ENCODE measurements at regions not wholly inside any gene's neighbourhood (a gene's known extent, or its start where the extent isn't known, plus 50 kb on each side); places are given as distances from the start of the nearest gene placed in this dataset.
A peak's percentile ranks its signal among the peaks of the same experiment; 100 is the strongest.

DNA sequence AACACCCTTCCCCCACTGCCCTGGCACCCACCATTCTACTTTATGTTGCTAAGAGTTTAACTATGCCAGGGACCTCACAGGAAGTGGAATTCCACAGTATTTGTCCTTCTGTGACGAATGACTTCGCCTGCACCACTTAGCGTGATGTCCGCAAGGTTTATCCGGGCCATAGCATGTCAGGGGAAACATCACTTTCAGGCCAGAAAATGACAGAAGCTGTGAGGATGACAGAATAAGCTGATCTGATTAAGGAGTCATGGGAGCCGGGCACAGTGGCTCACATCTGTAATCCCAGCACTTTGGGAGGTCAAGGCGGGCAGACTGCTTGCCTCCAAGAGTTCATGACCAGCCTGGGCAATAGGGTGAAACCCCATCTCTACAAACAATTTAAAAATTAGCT, 248.8 kb downstream of the EIPR1 start:
- H3K27me3 ChIP-seq (ENCODE audit: control insufficient read depth, insufficient read depth, low read length): peaks cover 11% of the 10 kb centered on the region
- DNase-seq: no peak
- H3K9me3 ChIP-seq (replicated peaks; ENCODE audit: control insufficient read depth, low read depth, low read length): no peaks in the 10 kb centered on the region
- no peak overlapping the region for H3K4me3 ChIP-seq (ENCODE audit: low read length)
- H3K27ac ChIP-seq (ENCODE audit: low read length): no peak overlapping the region
- WGBS (ENCODE audit: insufficient coverage): 85% methylated on average over 5 of the region's 7 CpGs
- H3K36me3 ChIP-seq (ENCODE audit: control insufficient read depth, insufficient read depth, low read length): no peaks in the 10 kb centered on the region
- peaks cover 38% of the 10 kb centered on the region for H3K4me1 ChIP-seq (ENCODE audit: control insufficient read depth, insufficient read depth, low read length)

DNA sequence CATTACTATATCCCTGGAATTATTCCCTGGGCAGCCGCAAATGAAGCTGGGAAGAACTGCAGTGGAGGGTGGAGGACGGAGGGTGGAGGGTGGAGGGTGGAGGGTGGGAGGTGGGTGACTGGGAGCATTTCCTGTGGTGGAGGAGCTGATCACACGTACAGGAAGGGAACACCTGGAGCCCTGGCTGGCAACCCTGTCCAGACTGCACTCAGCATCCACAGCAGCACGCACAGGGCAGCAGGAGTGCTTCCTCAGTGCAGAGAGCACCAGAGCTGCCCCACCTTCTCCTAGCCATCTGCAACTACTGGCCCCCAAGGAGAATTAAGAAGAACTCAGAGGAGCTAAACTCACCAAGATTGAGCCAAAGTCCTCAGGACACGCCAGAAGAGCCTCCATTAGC, 249.9 kb downstream of the EIPR1 start:
- no peak overlapping the region for H3K4me3 ChIP-seq (ENCODE audit: low read length)
- DNase-seq: peak; percentile 32
- WGBS (ENCODE audit: insufficient coverage): 12% methylated on average over 2 of the region's 5 CpGs
- H3K36me3 ChIP-seq (ENCODE audit: control insufficient read depth, insufficient read depth, low read length): no peaks in the 10 kb centered on the region
- H3K27ac ChIP-seq (ENCODE audit: low read length): no peak overlapping the region
- H3K4me1 ChIP-seq (ENCODE audit: control insufficient read depth, insufficient read depth, low read length): peaks cover 38% of the 10 kb centered on the region
- H3K27me3 ChIP-seq (ENCODE audit: control insufficient read depth, insufficient read depth, low read length): peaks cover 11% of the 10 kb centered on the region
- H3K9me3 ChIP-seq (replicated peaks; ENCODE audit: control insufficient read depth, low read depth, low read length): no peaks in the 10 kb centered on the region

DNA sequence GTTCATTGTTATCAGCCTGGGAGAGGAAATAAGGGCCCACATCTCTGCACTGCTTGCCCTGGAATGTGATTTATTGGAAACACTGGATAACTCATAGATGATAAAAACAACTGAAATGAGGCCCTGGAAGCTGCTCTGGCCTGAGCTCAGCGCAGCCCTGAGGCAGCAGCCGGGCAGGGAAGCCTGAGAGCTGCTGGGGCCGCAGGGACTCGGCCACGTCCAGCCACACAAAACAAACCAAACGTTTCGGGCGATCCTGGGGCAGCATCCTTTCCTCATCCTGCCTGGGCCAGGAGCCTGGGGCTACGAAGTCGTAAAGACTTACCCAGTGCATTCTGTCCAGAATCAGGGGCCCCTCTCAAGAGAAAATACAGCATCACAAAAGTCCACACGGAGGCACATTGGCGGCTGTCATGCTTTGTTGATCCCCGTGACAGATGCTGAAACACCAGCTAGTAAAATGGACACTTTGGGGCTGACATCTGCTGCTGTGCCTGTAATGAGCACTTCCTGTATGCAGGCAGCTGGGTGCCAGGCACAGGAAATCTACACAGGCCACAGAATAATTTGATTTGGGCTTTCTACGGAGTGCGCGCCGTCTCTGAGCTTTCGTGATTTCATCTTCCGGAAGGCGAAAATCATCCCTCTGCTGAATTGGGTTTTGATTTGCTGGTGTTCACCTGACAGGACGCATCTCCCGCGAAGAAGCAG, 250.6 kb downstream of the EIPR1 start:
- WGBS (ENCODE audit: insufficient coverage): 27% methylated on average over 22 of the region's 23 CpGs
- Histone ChIP-seq H3K27me3 (ENCODE audit: control insufficient read depth, insufficient read depth, low read length) (peaks cover 7% of the 10 kb centered on the region), H3K36me3 (ENCODE audit: control insufficient read depth, insufficient read depth, low read length) (no peaks in the 10 kb centered on the region), H3K9me3 (replicated peaks; ENCODE audit: control insufficient read depth, low read depth, low read length) (no peaks in the 10 kb centered on the region), H3K27ac (ENCODE audit: low read length) (peak overlapping the region; percentile 65), H3K4me1 (ENCODE audit: control insufficient read depth, insufficient read depth, low read length) (peaks cover 38% of the 10 kb centered on the region), H3K4me3 (ENCODE audit: low read length) (no peak overlapping the region)
- peak; percentile 71 for DNase-seq

DNA sequence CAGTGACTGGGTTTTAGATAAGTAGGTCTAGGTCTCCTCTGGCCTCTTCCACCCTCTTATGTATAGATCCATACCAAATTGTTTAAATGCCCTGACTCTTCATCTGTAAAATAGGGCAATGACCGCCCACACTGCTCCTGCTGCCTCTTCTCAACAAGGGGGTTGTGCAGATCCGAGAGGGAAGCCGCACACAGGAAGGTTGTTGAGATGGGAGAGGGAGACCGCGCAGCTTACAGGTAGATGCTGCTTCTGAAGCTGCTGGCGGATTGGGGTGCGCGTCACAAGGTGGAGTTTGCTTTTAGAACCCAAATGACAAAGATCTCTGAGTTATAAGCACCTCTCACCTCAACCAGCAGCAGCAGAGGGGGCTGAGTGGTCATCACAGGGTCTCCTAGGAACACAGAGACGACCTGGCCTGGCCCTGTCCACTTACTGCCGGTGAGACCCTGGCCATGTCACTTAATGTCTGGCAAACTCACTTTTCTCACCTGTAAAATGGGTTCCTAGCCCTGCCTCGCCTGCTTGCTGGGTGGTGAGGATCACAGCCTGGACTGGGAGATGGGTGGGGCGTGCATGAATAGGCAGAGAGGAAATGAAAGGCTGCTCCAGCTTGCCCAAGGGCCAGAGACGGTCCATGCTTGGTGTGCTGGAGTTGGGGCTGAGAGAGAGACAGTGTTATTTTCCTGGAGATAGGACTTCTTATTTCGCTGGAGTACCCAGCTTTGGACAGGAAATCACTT, 251.3 kb downstream of the EIPR1 start:
- Histone ChIP-seq H3K27ac (ENCODE audit: low read length) (no peak overlapping the region), H3K27me3 (ENCODE audit: control insufficient read depth, insufficient read depth, low read length) (peaks cover 7% of the 10 kb centered on the region), H3K9me3 (replicated peaks; ENCODE audit: control insufficient read depth, low read depth, low read length) (peaks cover 2% of the 10 kb centered on the region), H3K4me1 (ENCODE audit: control insufficient read depth, insufficient read depth, low read length) (peaks cover 38% of the 10 kb centered on the region), H3K4me3 (ENCODE audit: low read length) (no peak overlapping the region), H3K36me3 (ENCODE audit: control insufficient read depth, insufficient read depth, low read length) (no peaks in the 10 kb centered on the region)
- 87% methylated on average over 7 of the region's 14 CpGs for WGBS (ENCODE audit: insufficient coverage)
- no peak for DNase-seq

DNA sequence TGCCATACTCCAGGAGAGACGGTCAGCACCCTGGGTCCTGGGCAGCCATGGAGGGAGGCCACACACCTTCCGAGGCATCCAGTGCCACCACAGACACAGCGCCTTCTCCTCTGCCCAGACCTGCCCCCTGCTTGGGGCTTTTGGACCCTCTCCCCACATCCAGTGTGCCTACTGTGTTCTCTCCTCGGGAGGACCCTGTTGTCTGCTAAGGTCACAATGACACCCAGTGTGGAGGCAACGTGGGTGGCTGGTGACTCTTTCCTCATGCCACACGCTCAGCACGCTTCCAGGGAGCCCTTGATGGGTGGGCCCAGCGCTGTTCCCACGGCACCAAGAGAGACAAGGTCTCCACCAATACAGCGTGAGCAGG, 251.9 kb downstream of the EIPR1 start:
- H3K27ac ChIP-seq (ENCODE audit: low read length): no peak overlapping the region
- H3K27me3 ChIP-seq (ENCODE audit: control insufficient read depth, insufficient read depth, low read length): peaks cover 7% of the 10 kb centered on the region
- H3K4me1 ChIP-seq (ENCODE audit: control insufficient read depth, insufficient read depth, low read length): peaks cover 38% of the 10 kb centered on the region
- no peak overlapping the region for H3K4me3 ChIP-seq (ENCODE audit: low read length)
- H3K36me3 ChIP-seq (ENCODE audit: control insufficient read depth, insufficient read depth, low read length): no peaks in the 10 kb centered on the region
- no peak for DNase-seq
- WGBS (ENCODE audit: insufficient coverage): 90% methylated on average over 4 of the region's 10 CpGs
- H3K9me3 ChIP-seq (replicated peaks; ENCODE audit: control insufficient read depth, low read depth, low read length): peaks cover 2% of the 10 kb centered on the region

DNA sequence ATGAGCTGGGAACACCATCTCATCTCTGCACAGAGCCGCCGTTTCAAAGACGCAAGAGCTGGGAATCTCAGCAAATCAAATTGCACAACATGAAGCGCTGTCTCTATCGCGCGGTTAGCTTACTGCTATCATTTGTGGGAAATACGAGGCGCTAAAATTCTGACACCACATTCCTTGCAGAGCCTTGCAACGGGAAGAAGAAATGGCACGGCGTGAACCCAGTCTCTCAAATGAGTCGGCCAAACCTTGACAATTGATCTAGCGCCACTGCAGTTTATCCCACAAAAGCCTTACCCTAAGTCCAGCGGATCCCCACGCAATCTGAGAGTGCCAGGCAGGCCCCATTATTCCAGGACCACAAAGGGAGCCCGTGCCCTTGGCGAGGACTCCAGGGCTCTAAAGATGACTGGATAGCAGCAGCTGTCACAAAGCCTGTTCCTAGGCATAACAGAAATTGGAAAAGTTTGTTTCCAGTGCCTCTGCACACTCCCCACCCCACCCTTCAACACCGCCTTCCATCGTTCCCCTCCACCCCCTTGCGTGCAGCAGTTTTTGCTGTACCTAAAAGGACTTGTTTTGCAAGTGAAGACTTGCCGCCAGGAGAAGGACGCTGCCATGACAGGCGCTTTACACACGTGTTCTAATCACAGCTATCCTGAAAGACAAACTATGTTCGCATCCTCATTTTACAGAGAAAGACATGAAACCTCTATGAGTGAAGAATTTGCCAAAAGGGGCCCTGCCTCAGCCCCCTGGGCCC, 252.4 kb downstream of the EIPR1 start:
- peaks cover 38% of the 10 kb centered on the region for H3K4me1 ChIP-seq (ENCODE audit: control insufficient read depth, insufficient read depth, low read length)
- DNase-seq: peak; percentile 66
- no peak overlapping the region for H3K4me3 ChIP-seq (ENCODE audit: low read length)
- peaks cover 2% of the 10 kb centered on the region for H3K9me3 ChIP-seq (replicated peaks; ENCODE audit: control insufficient read depth, low read depth, low read length)
- H3K27ac ChIP-seq (ENCODE audit: low read length): peak overlapping the region; percentile 11
- WGBS (ENCODE audit: insufficient coverage): 60% methylated on average over 23 of the region's 26 CpGs
- H3K36me3 ChIP-seq (ENCODE audit: control insufficient read depth, insufficient read depth, low read length): no peaks in the 10 kb centered on the region
- H3K27me3 ChIP-seq (ENCODE audit: control insufficient read depth, insufficient read depth, low read length): peaks cover 3% of the 10 kb centered on the region

DNA sequence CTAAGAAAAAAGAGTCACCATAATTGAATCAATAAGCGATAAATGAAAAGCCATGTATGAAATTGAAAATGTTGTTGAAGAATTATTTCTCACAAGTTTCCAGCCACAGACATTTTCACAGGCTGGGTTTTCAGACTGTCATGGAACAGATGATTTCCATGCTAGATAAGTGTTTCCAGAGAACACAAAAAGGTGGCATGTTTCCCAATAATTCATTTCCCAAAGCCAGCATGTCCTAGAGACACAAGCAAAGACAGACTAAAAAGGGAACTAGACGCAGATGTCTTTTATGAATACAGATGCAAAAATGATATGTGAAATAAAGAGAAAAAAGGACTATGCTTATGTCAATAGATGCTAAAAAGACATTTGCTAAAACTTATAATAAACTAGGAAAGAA, 255.1 kb downstream of the EIPR1 start:
- no peak overlapping the region for H3K27ac ChIP-seq (ENCODE audit: low read length)
- H3K27me3 ChIP-seq (ENCODE audit: control insufficient read depth, insufficient read depth, low read length): no peaks in the 10 kb centered on the region
- DNase-seq: peak; percentile 84
- WGBS (ENCODE audit: insufficient coverage): no CpG with 5 or more reads among the region's 2 CpGs
- peaks cover 26% of the 10 kb centered on the region for H3K4me1 ChIP-seq (ENCODE audit: control insufficient read depth, insufficient read depth, low read length)
- H3K36me3 ChIP-seq (ENCODE audit: control insufficient read depth, insufficient read depth, low read length): no peaks in the 10 kb centered on the region
- H3K9me3 ChIP-seq (replicated peaks; ENCODE audit: control insufficient read depth, low read depth, low read length): peaks cover 2% of the 10 kb centered on the region
- no peak overlapping the region for H3K4me3 ChIP-seq (ENCODE audit: low read length)

DNA sequence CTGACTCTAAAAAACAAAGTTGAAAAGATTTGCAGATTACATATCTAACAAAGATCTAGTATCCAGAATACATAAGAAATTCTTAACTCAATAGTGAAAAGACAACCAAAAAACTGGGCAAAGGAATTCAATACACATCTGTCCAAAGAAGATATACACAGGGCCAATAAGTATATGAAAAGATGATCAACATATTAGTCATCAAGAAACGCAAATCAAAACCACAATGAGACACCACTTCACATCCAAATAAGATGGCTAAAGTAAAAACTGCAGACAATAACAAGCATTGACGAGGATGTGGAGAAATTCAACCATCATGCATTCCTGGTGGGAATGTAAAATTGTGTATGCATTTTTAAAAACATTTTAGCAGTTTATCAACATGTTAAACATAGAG, 256.0 kb downstream of the EIPR1 start:
- Histone ChIP-seq H3K36me3 (ENCODE audit: control insufficient read depth, insufficient read depth, low read length) (no peaks in the 10 kb centered on the region), H3K4me1 (ENCODE audit: control insufficient read depth, insufficient read depth, low read length) (peaks cover 17% of the 10 kb centered on the region), H3K27ac (ENCODE audit: low read length) (no peak overlapping the region), H3K27me3 (ENCODE audit: control insufficient read depth, insufficient read depth, low read length) (no peaks in the 10 kb centered on the region), H3K4me3 (ENCODE audit: low read length) (no peak overlapping the region), H3K9me3 (replicated peaks; ENCODE audit: control insufficient read depth, low read depth, low read length) (peaks cover 2% of the 10 kb centered on the region)
- no peak for DNase-seq
- WGBS (ENCODE audit: insufficient coverage): no CpG with 5 or more reads among the region's 2 CpGs

DNA sequence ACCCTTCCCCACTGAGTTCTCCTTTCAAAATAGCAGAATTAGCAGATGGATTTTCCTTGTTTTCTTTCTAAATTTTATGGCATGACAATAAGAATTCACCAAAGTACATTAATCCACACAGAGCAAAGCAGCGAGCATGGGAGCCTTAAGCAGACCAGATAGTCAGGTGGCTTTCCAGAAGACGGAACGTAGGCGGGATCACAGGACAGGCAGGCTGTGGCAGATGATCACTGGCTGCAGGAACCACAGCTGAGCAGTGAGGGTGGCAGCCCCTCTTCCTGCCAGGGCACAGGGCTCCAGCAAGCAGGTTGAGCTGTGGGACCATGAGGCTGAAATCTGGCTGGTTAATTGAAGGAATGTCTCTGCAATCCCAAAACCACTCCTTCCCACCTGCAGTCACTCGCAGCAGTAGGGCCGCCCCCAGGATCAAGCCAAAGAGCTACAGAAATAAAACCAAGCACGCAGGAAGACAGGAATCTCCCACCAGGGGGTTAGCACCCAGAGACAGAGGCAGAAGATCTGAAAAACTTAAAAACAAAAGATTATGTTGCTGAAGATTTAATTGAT, 259.9 kb downstream of the EIPR1 start:
- Histone ChIP-seq H3K36me3 (ENCODE audit: control insufficient read depth, insufficient read depth, low read length) (no peaks in the 10 kb centered on the region), H3K9me3 (replicated peaks; ENCODE audit: control insufficient read depth, low read depth, low read length) (peaks cover 2% of the 10 kb centered on the region), H3K4me3 (ENCODE audit: low read length) (no peak overlapping the region), H3K27me3 (ENCODE audit: control insufficient read depth, insufficient read depth, low read length) (no peaks in the 10 kb centered on the region), H3K27ac (ENCODE audit: low read length) (no peak overlapping the region), H3K4me1 (ENCODE audit: control insufficient read depth, insufficient read depth, low read length) (peaks cover 11% of the 10 kb centered on the region)
- no peak for DNase-seq
- 46% methylated on average over 4 of the region's 7 CpGs for WGBS (ENCODE audit: insufficient coverage)

DNA sequence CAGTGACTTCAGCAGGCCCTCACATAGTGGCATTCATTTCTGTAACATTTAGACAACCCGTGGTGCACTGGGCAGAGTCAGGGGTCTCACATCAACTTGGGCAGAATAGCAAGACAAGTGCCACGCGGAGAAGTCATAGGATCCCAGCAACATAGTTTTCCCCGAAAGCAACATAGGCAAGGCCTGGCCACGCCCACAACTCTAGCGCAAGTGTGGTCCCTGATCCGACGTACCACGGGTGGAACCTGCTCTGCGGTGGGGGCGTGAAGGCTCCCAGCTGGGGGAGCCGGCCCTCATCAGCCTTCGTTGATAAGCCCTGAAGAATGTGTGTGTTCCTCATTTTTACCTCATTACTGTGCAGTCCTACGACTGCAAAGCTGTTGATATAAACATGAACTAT, 261.2 kb downstream of the EIPR1 start:
- Histone ChIP-seq H3K27ac (ENCODE audit: low read length) (no peak overlapping the region), H3K4me3 (ENCODE audit: low read length) (no peak overlapping the region), H3K4me1 (ENCODE audit: control insufficient read depth, insufficient read depth, low read length) (peaks cover 11% of the 10 kb centered on the region), H3K27me3 (ENCODE audit: control insufficient read depth, insufficient read depth, low read length) (no peaks in the 10 kb centered on the region), H3K36me3 (ENCODE audit: control insufficient read depth, insufficient read depth, low read length) (no peaks in the 10 kb centered on the region), H3K9me3 (replicated peaks; ENCODE audit: control insufficient read depth, low read depth, low read length) (no peaks in the 10 kb centered on the region)
- 87% methylated on average over 12 of the region's 14 CpGs for WGBS (ENCODE audit: insufficient coverage)
- DNase-seq: no peak

Measured in muscle of leg (tissue), 3 donors.